GM13976 (cell line): ENCODE measurements at regions not wholly inside any gene's neighbourhood (a gene's known extent, or its start where the extent isn't known, plus 50 kb on each side); places are given as distances from the start of the nearest gene placed in this dataset.

ENCODE experiments used
- DNase-seq: peaks from one replicate; pipeline ENCODE4 v3.0.0; 2012; ENCODE audit warnings: low spot score
- CTCF ChIP-seq: IDR thresholded peaks from 2 replicates; pipeline ENCODE4 v1.5.1; 2012; ENCODE audit warnings: borderline replicate concordance, mild to moderate bottlenecking; ENCODE audit not compliant: insufficient read depth; ENCODE audit errors: extremely low read depth, missing control alignments, control extremely low read depth
- in situ Hi-C: fragments of 300-500 bp; cut with MboI; formaldehyde crosslinking; loops from one replicate; pipeline ENCODE4 v1.12.0; 2022; ENCODE audit warnings: low sequenced_read_pairs, mixed read lengths, inconsistent platforms; ENCODE audit not compliant: unreplicated experiment

GRCh38 chr5:98095072-98095471 lies 678.4 kb upstream of the RGMB start:
- in situ Hi-C loops = no loop called here
- TF ChIP-seq CTCF = no peak
- no peak for DNase-seq

- no peak for DNase-seq
- TF ChIP-seq CTCF = no peak
- in situ Hi-C loops = no loop called here
These were observed 677.3 kb upstream of the RGMB start for GRCh38 chr5:98096155-98096554.

- in situ Hi-C loops = no loop called here
- no peak for TF ChIP-seq CTCF
- DNase-seq = no peak
These were observed 673.9 kb upstream of the RGMB start for GRCh38 chr5:98099448-98100105.

GRCh38 chr5:98101131-98101530 lies 672.3 kb upstream of the RGMB start:
- in situ Hi-C loops = no loop called here
- TF ChIP-seq CTCF = no peak
- no peak for DNase-seq

GRCh38 chr5:98102936-98103335 lies 670.5 kb upstream of the RGMB start:
- DNase-seq = no peak
- TF ChIP-seq CTCF = no peak
- in situ Hi-C loops = no loop called here

GRCh38 chr5:98103807-98104206 lies 669.7 kb upstream of the RGMB start:
- in situ Hi-C loops = no loop called here
- no peak for TF ChIP-seq CTCF
- no peak for DNase-seq
